AG04450 (cell line): ENCODE measurements at regions not wholly inside any gene's neighbourhood (a gene's known extent, or its start where the extent isn't known, plus 50 kb on each side); places are given as distances from the start of the nearest gene placed in this dataset.

ENCODE experiments used
- CTCF ChIA-PET: fragments of 300-600, 350-600 bp; formaldehyde crosslinking; extraction: SDS; loops from one replicate; lab custom pipeline; 2022; ENCODE audit warnings: antibody characterized with exemption, inconsistent platforms; lab: Charles Lee
- POLR2A ChIA-PET: fragments of 350-600 bp; formaldehyde crosslinking; extraction: SDS; loops from one replicate; lab custom pipeline; 2021; ENCODE audit warnings: antibody characterized with exemption, inconsistent platforms; lab: Yijun Ruan, JAX
- DNase-seq: peaks from one replicate; pipeline ENCODE4 v3.0.0-alpha.2; 2011; ENCODE audit warnings: low read depth, low spot score
- H3K27ac ChIP-seq: one replicate; pipeline ENCODE4 v1.5.1; 2012; ENCODE audit warnings: low read depth, low read length, control low read depth
- H3K27me3 ChIP-seq: one replicate; pipeline ENCODE4 v1.6.0; 2012; ENCODE audit warnings: low read length; ENCODE audit not compliant: control insufficient read depth, insufficient read depth
- H3K4me3 ChIP-seq: 2 replicates; pipeline ENCODE4 v1.5.1; 2011; ENCODE audit warnings: mild to moderate bottlenecking, low read depth, low read length, control low read depth
- H3K9me3 ChIP-seq: 2 replicates; pipeline ENCODE4 v1.5.1; 2012; ENCODE audit warnings: low read length; ENCODE audit not compliant: control insufficient read depth, insufficient read depth
- CTCF ChIP-seq: IDR thresholded peaks from 2 replicates; pipeline ENCODE4 v1.5.1; 2011; ENCODE audit warnings: low read depth, low read length, control low read depth, inconsistent platforms

- Histone ChIP-seq H3K27me3 (peaks cover 26% of the 10 kb centered on the region), H3K27ac (no peak overlapping the region), H3K4me3 (no peak overlapping the region), H3K9me3 (no peaks in the 10 kb centered on the region)
- CTCF ChIA-PET: no interaction called here
- TF ChIP-seq CTCF: no peak
- POLR2A ChIA-PET: no interaction called here
- DNase-seq: no peak
These were observed 132.3 kb downstream of the CSNK2A3 start for GRCh38 chr11:11220786-11221185.

GRCh38 chr11:11218629-11218986 is 134.4 kb downstream of the CSNK2A3 start:
- Histone ChIP-seq H3K4me3 (no peak overlapping the region), H3K27ac (no peak overlapping the region), H3K9me3 (no peaks in the 10 kb centered on the region), H3K27me3 (peaks cover 32% of the 10 kb centered on the region)
- DNase-seq: no peak
- POLR2A ChIA-PET: no interaction called here
- TF ChIP-seq CTCF: no peak
- CTCF ChIA-PET: no interaction called here

GRCh38 chr11:11217929-11218628 is 135.0 kb downstream of the CSNK2A3 start:
- Histone ChIP-seq H3K27ac (no peak overlapping the region), H3K4me3 (no peak overlapping the region), H3K9me3 (no peaks in the 10 kb centered on the region), H3K27me3 (peaks cover 38% of the 10 kb centered on the region)
- POLR2A ChIA-PET: interaction anchor here (0.6 kb wide), 1 partner anchor 1019 kb away, joined by 3 read pairs; no protein-coding TSS in a partner anchor
- CTCF ChIA-PET: no interaction called here
- no peak for TF ChIP-seq CTCF
- no peak for DNase-seq

- Histone ChIP-seq H3K9me3 (no peaks in the 10 kb centered on the region), H3K4me3 (no peak overlapping the region), H3K27me3 (peaks cover 42% of the 10 kb centered on the region), H3K27ac (no peak overlapping the region)
- DNase-seq: no peak
- TF ChIP-seq CTCF: no peak
- CTCF ChIA-PET: no interaction called here
- POLR2A ChIA-PET: interaction anchor here (0.6 kb wide), 2 partner anchors 409 to 1020 kb away, joined by 3 read pairs; partner anchors contain the start of gene EIF4G2
These were observed 135.6 kb downstream of the CSNK2A3 start for GRCh38 chr11:11217289-11217928.

- POLR2A ChIA-PET: no interaction called here
- no peak for TF ChIP-seq CTCF
- no peaks in the 10 kb centered on the region for H3K9me3 ChIP-seq
- no peak overlapping the region for H3K4me3 ChIP-seq
- CTCF ChIA-PET: no interaction called here
- H3K27me3 ChIP-seq: peaks cover 50% of the 10 kb centered on the region
- no peak for DNase-seq
- no peak overlapping the region for H3K27ac ChIP-seq
These were observed 137.1 kb downstream of the CSNK2A3 start for GRCh38 chr11:11215944-11216343.
